Ramos (cell line): ENCODE measurements at regions not wholly inside any gene's neighbourhood (a gene's known extent, or its start where the extent isn't known, plus 50 kb on each side); places are given as distances from the start of the nearest gene placed in this dataset.

ENCODE experiments used
- in situ Hi-C: fragments of 300-500 bp; cut with MboI; formaldehyde crosslinking; loops from one replicate; pipeline ENCODE4 v1.14.3; 2022; ENCODE audit warnings: low sequenced_read_pairs; ENCODE audit not compliant: unreplicated experiment

DNA sequence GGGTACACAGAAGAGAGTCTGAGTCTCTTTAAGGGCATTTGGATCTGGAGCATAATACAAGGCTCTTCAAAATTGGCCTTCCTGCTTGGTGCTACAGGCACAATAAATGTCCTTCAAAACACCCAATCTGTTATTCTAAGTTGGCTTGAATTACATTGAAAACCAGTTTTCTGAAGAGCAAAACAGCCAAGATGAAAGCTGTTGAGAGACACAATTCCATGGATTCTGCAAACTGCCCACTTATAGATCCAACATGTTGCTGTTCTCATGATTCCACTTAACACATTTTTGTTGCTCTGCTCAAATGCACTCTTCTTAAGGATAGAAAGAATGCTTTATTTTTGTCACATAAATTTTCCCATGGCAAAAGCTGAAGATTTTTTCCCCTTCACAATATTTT, 525.9 kb upstream of the CDH8 start:
- in situ Hi-C loops: no loop called here

DNA sequence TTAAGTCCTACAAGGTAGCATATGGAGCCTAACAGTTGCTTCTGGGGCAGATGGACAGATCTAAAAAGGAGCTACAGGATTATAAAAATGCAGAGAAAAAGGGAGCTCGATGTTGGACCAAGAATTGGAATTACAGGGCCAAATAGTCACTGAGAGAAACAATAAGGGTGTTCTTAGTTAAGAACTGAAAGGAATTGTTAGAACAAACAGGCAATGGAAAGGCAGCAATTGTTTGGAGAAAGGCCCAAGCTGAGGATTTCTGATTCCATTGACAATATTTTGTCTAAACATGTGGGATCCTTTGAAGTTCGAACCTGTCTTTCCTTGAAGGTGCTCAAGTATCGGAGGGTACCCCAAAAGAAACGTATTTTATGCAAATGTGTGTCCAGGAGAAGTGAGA, 513.6 kb upstream of the CDH8 start:
- in situ Hi-C loops: no loop called here

DNA sequence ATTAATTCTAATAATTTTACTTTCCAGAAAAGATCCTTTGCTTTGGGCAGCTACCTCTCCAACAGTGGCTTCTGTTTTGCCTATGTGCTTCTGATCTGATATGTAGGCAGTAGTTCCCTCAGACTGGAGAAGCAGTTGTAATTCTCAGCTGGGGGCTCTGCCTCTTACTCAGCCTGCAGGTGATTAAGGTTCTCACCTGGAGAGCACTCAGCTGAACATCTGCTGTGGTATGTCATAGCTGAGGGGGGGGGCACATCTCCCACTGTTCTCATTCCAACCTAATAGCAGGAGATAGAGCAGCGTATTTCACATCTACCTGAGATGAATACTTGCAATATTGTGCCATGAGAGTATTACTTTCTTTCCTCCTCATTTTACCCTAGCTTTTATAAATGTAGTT, 511.9 kb upstream of the CDH8 start:
- in situ Hi-C loops: no loop called here

DNA sequence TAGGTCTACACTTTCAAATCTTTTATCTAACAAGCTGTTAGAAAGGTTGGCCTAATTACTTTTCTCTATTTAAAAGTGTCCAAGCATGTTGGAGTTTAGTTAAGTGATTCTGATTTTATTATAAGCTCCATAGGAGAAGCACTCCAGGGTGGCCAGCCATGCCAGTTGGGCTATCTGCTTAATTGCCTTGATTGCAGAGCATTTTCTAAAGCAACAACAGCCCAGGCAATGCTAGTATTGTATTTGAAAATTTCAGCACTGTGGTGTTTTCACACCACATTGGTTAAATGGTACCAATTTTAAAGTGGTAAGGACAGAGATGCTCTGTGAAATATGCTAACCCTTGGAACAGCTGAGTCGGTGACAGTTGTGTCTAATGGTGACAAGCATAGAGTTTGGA, 510.5 kb upstream of the CDH8 start:
- in situ Hi-C loops: no loop called here

DNA sequence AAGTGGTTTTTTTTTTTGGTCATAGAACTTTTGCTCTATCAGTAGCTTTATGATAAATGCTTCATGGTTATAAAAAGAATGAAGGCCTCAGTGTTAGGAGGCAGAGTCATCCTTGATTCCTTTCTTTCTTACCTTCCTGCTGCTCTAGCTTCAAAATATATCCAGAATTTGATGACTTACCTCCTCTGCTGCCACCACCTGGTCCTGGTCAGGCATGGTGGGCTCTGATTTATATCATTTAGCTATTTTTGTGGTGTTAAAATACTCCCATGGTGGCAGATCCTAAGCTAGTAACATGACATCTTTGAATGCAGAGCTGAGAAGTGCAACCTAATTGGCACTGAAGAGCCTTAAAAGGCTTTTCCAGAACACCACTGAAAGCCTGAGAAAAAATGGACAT, 508.8 kb upstream of the CDH8 start:
- in situ Hi-C loops: no loop called here

DNA sequence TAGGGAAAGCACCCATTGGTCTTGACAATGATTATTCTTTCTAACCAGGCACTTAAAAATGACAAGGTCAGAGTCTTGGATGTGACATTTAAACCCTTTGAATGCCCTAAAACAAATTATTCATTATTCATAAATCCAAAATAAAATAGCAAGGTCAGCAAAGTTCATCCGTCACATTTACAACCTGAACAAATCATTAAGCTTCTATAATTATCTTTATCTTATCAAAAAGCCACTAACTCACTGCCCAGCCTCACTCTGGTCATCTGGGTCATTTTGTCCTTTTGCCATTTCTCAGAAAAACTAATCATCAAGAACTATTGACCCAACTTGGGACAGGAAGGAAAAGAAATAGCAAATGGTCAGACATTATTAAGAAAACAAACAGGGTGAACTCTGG, 507.3 kb upstream of the CDH8 start:
- in situ Hi-C loops: no loop called here

DNA sequence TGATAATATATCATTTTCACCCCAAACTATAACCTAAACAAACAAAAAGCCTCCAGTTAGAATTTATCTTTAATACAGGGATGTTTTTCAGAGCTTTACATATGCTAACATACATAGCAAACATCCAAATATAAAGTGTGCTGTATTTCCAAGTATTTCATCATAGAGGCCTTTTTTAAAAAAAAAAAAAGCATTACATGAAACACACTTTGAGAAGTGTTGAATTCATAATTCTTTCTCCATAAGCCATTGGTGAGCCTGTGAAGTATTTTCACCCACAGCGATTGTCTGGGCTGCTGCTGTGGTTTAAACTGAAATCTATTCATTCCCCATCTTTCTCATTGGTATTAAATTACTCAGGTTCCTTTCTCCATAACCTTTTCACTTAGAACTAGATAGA, 503.4 kb upstream of the CDH8 start:
- in situ Hi-C loops: no loop called here

- in situ Hi-C loops: no loop called here
These were observed 494.2 kb upstream of the CDH8 start for GRCh38 chr16:62530426-62530825.

GRCh38 chr16:62516001-62516400, 479.8 kb upstream of the CDH8 start:
- in situ Hi-C loops: no loop called here

DNA sequence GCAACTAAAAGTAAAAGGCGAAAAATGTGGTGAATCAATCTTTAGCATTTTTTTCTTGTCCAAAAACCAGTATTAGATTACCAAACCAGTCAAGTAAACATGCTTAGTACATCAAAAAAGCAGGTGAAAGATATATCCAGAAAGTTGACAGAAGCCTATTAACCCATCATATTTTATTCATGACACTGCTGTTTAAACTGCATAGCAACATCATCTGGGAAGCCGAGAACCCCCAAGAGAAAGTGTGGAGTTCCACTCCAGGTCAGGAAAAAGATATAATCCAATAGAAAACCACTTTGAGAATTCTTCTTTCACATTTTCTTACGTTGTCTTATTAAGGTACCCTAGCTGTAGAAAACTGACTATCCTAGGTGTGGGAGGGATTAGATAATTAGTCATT, 466.8 kb upstream of the CDH8 start:
- in situ Hi-C loops: no loop called here

- in situ Hi-C loops: no loop called here
These were observed 442.7 kb upstream of the CDH8 start for GRCh38 chr16:62478903-62479458.

GRCh38 chr16:62477796-62478195, 441.6 kb upstream of the CDH8 start:
- in situ Hi-C loops: no loop called here

GRCh38 chr16:62475573-62475972, 439.3 kb upstream of the CDH8 start:
- in situ Hi-C loops: no loop called here

- in situ Hi-C loops: no loop called here
These were observed 426.7 kb upstream of the CDH8 start for GRCh38 chr16:62462971-62463370.

DNA sequence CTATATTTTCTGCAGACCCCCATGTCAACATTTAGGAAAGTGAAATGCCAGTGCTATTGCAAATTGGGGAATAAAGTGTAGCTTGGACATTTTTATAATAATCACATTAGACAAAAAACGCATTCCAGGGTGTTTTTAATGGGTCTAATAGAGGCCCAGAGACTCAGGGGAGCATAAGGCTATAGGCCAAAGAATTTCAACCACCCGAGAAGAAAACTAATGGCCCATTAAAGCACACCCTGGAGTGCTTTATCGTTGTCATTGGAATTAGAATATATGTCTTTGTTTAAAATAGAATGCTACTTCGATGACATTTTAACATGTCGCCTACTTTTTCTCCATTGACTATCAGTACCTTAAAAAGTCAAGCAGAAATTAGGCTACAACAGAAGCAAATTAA, 414.1 kb upstream of the CDH8 start:
- in situ Hi-C loops: no loop called here

DNA sequence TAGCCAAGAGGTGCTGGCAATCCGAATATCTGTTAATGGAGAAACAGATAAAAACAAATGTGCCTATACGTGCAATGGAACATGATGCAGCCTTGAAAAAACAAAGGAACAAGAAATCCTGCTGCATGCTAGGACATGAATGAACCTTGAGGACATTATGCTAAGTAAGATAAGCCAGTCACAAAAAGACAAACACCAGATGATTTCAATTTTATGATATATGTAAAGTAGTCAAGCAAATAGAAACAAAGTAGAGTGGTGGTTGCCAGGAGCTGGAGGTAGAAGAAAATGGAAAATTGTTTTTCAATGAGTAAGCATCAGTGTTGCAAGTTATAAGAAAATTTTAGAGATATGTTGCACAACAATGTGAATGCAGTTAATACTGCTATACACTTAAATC, 409.7 kb upstream of the CDH8 start:
- in situ Hi-C loops: no loop called here

GRCh38 chr16:62424206-62424605, 388.0 kb upstream of the CDH8 start:
- in situ Hi-C loops: no loop called here

DNA sequence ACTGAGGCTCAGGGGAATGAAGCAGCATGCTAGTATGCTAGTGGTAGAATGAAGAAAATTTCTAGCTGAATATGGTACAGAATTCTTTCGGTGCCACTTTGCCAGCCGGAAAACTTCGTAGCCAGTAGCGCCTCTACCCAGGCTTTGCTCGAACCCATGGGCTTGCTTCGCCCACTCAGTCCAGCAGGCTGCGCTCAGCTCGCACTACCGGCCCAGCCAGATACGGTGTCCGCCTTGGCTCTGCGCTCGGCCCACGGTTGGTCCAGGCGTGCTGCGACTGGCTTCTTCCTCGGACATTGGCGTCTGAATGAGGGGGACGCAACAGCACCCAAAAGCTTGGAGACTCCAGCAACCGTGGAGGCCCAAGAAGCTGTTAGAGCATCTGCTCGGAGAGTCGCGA, 372.5 kb upstream of the CDH8 start:
- in situ Hi-C loops: no loop called here

DNA sequence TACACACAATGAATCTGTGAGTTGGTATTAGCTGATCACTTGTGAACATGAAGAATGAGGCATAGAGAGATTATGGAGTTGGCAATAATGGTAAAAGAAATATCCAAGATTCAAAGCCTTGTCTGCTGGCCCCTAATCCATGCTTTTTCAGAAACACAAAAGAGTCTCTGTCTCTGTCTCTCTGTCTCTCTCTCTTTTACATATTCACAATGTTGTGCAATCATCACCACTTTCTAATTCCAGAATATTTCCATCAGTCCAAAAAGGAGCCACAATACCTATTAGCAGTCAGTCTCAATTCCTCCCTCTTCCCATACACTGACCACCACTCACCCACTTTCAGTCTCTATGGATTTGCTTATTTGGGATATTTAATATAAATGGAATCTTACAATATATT, 370.1 kb upstream of the CDH8 start:
- in situ Hi-C loops: no loop called here

GRCh38 chr16:62404842-62405611, 368.8 kb upstream of the CDH8 start:
- in situ Hi-C loops: no loop called here

DNA sequence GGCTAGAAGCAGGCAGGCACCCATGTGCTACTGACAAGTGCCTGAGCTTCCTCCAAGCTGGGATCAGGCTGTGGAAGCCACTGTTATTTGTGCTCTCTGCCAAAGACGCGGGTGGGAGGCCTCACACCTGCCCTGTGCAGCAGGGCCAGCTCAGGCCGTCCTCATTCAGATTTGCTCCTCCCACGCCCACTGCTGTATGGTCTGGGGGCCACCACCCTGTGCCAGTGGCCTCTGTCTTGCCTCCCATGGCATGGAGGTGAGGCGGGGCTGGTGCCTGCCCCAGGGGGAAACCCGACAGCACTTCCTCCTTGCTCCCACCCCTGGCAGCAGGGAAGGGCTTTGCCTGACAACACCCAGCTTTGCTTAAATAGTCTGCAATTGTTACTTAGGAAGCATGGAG, 356.5 kb upstream of the CDH8 start:
- in situ Hi-C loops: no loop called here

- in situ Hi-C loops: no loop called here
These were observed 355.7 kb upstream of the CDH8 start for GRCh38 chr16:62391940-62392339.
